WTC11 (cell line): ENCODE measurements at regions not wholly inside any gene's neighbourhood (a gene's known extent, or its start where the extent isn't known, plus 50 kb on each side); places are given as distances from the start of the nearest gene placed in this dataset.

Experiments used
- ATAC-seq: fragments of 200-7000 bp; cut with Tn5 transposase; 2 replicates; pipeline ENCODE4 v1.10.0; 2021; ENCODE audit warnings: mild to moderate bottlenecking, moderate library complexity
- CTCF ChIA-PET: fragments of 300-600 bp; sonication (Branson Sonifier 250); formaldehyde crosslinking; loops from one replicate; lab custom pipeline; 2021; ENCODE audit warnings: antibody characterized with exemption; lab: Charles Lee
- POLR2A ChIA-PET: fragments of 350-600 bp; sonication (Branson Sonifier 250); formaldehyde crosslinking; loops from one replicate; lab custom pipeline; 2021; ENCODE audit warnings: antibody characterized with exemption; lab: Charles Lee
- DNase-seq: peaks from one replicate; pipeline ENCODE4 v3.0.0; 2021; ENCODE audit warnings: low spot score
- H3K27ac Mint-ChIP-seq: 2 replicates; pipeline ENCODE4 v1.8.0; 2021; ENCODE audit warnings: mixed read lengths
- H3K27me3 Mint-ChIP-seq: 2 replicates; pipeline ENCODE4 v1.8.0; 2021; ENCODE audit warnings: low read depth, mild to moderate bottlenecking, moderate library complexity, mixed read lengths
- H3K36me3 Mint-ChIP-seq: 2 replicates; pipeline ENCODE4 v1.8.0; 2021; ENCODE audit warnings: mixed read lengths
- H3K4me1 Mint-ChIP-seq: 2 replicates; pipeline ENCODE4 v1.8.0; 2022; ENCODE audit warnings: mixed read lengths
- H3K4me3 Mint-ChIP-seq: 2 replicates; pipeline ENCODE4 v1.8.0; 2021; ENCODE audit warnings: mild to moderate bottlenecking, moderate library complexity, mixed read lengths
- H3K9me3 Mint-ChIP-seq: 2 replicates; pipeline ENCODE4 v1.8.0; 2021; ENCODE audit warnings: mixed read lengths
- ATF6 ChIP-seq: sonication (generic); formaldehyde crosslinking; IDR thresholded peaks from 2 replicates; pipeline ENCODE4 v1.8.1; 2023; ENCODE audit warnings: mild to moderate bottlenecking, missing genetic modification reagents
- CREB1 ChIP-seq: sonication (generic); formaldehyde crosslinking; IDR thresholded peaks from 2 replicates; pipeline ENCODE4 v1.8.0; 2023; ENCODE audit warnings: mild to moderate bottlenecking, missing genetic modification reagents
- CREM ChIP-seq: sonication (generic); formaldehyde crosslinking; IDR thresholded peaks from 2 replicates; pipeline ENCODE4 v1.8.1; 2022; ENCODE audit warnings: mild to moderate bottlenecking, missing genetic modification reagents, moderate library complexity
- CTCF ChIP-seq: fragments of 200-600 bp; IDR thresholded peaks from 2 replicates; pipeline ENCODE4 v1.8.0; 2022; ENCODE audit warnings: antibody characterized with exemption
- ELF4 ChIP-seq: sonication (generic); formaldehyde crosslinking; IDR thresholded peaks from 2 replicates; pipeline ENCODE4 v1.8.1; 2022; ENCODE audit warnings: low read depth, mild to moderate bottlenecking, moderate library complexity, missing genetic modification reagents
- GTF2I ChIP-seq: fragments of 250-450 bp; sonication (Bioruptor Pico); conservative IDR thresholded peaks from 2 replicates; pipeline ENCODE4 v1.4.0; 2021; ENCODE audit warnings: mild to moderate bottlenecking
- MXD4 ChIP-seq: fragments of 250-450 bp; sonication (Bioruptor Pico); IDR thresholded peaks from 2 replicates; pipeline ENCODE4 v1.8.0; 2021; ENCODE audit warnings: mild to moderate bottlenecking, moderate library complexity, borderline replicate concordance
- NFYB ChIP-seq: sonication (generic); formaldehyde crosslinking; conservative IDR thresholded peaks from 2 replicates; pipeline ENCODE4 v1.8.0; 2022; ENCODE audit warnings: low read depth, missing genetic modification reagents
- PREB ChIP-seq: sonication (generic); formaldehyde crosslinking; IDR thresholded peaks from 2 replicates; pipeline ENCODE4 v1.8.1; 2022; ENCODE audit warnings: mild to moderate bottlenecking, missing genetic modification reagents, moderate library complexity, borderline replicate concordance
- PRRX2 ChIP-seq: fragments of 250-450 bp; sonication (Bioruptor Pico); IDR thresholded peaks from 2 replicates; pipeline ENCODE4 v1.8.0; 2021; ENCODE audit warnings: mild to moderate bottlenecking
- RELA ChIP-seq: sonication (generic); formaldehyde crosslinking; IDR thresholded peaks from 2 replicates; pipeline ENCODE4 v1.8.1; 2022; ENCODE audit warnings: missing genetic modification reagents, mild to moderate bottlenecking, borderline replicate concordance
- TCF7 ChIP-seq: sonication (generic); formaldehyde crosslinking; IDR thresholded peaks from 2 replicates; pipeline ENCODE4 v1.8.0; 2022; ENCODE audit warnings: mild to moderate bottlenecking, low read depth, missing genetic modification reagents, moderate library complexity
- TEAD4 ChIP-seq: sonication (generic); formaldehyde crosslinking; IDR thresholded peaks from 2 replicates; pipeline ENCODE4 v1.8.0; 2022; ENCODE audit warnings: mild to moderate bottlenecking, missing genetic modification reagents
- ZMAT4 ChIP-seq: fragments of 250-450 bp; sonication (Bioruptor Pico); IDR thresholded peaks from 2 replicates; pipeline ENCODE4 v1.9.0; 2021; ENCODE audit warnings: mild to moderate bottlenecking
- ZNF263 ChIP-seq: sonication (generic); formaldehyde crosslinking; IDR thresholded peaks from 2 replicates; pipeline ENCODE4 v1.8.1; 2022; ENCODE audit warnings: low read depth, mild to moderate bottlenecking, moderate library complexity, missing genetic modification reagents
- ZNF281 ChIP-seq: sonication (generic); formaldehyde crosslinking; IDR thresholded peaks from 2 replicates; pipeline ENCODE4 v1.8.0; 2023; ENCODE audit warnings: mild to moderate bottlenecking, missing genetic modification reagents
- ZNF423 ChIP-seq: fragments of 250-450 bp; sonication (Bioruptor Pico); IDR thresholded peaks from 2 replicates; pipeline ENCODE4 v2.1.2; 2022; ENCODE audit warnings: mild to moderate bottlenecking, moderate library complexity
- ZNF532 ChIP-seq: fragments of 250-450 bp; sonication (Bioruptor Pico); IDR thresholded peaks from 2 replicates; pipeline ENCODE4 v1.9.0; 2021; ENCODE audit warnings: mild to moderate bottlenecking, borderline replicate concordance

- H3K27me3 Mint-ChIP-seq = no peaks in the 10 kb centered on the region
- H3K27ac Mint-ChIP-seq = no peak overlapping the region
- H3K36me3 Mint-ChIP-seq = no peaks in the 10 kb centered on the region
- peaks cover 22% of the 10 kb centered on the region for H3K4me1 Mint-ChIP-seq
- ATAC-seq = no peak
- CTCF ChIA-PET = no interaction called here
- no peaks in the 10 kb centered on the region for H3K9me3 Mint-ChIP-seq
- DNase-seq = no peak
- no peak overlapping the region for H3K4me3 Mint-ChIP-seq
- TF ChIP-seq CREM = no peak
- TF ChIP-seq ATF6 (CRISPR knock-in tag) = no peak
- no peak for TF ChIP-seq ZNF281 (CRISPR knock-in tag)
- TF ChIP-seq ZMAT4 (CRISPR knock-in tag) = no peak
- TF ChIP-seq ZNF263 = no peak
- no peak for TF ChIP-seq ELF4 (CRISPR knock-in tag)
- TF ChIP-seq TCF7 (CRISPR knock-in tag) = no peak
- no peak for TF ChIP-seq GTF2I (CRISPR knock-in tag)
- no peak for TF ChIP-seq NFYB (CRISPR knock-in tag)
- no peak for TF ChIP-seq RELA
- no peak for TF ChIP-seq CREB1 (CRISPR knock-in tag)
- no peak for TF ChIP-seq CTCF
- no peak for TF ChIP-seq PREB (CRISPR knock-in tag)
- no peak for TF ChIP-seq MXD4 (CRISPR knock-in tag)
- TF ChIP-seq PRRX2 (CRISPR knock-in tag) = no peak
- no peak for TF ChIP-seq ZNF423 (CRISPR knock-in tag)
- no peak for TF ChIP-seq TEAD4 (CRISPR knock-in tag)
- no peak for TF ChIP-seq ZNF532
- TF ChIP-seq, all 79 proteins: peak for 0
- POLR2A ChIA-PET = interaction anchor here (0.7 kb wide), 1 partner anchor 393 kb away, joined by 3 read pairs; no protein-coding TSS in a partner anchor
These were observed 101.0 kb upstream of the SMC2 start for GRCh38 chr9:103992938-103993579.
